ENCODE measurements at regions not wholly inside any gene's neighbourhood (a gene's known extent, or its start where the extent isn't known, plus 50 kb on each side); places are given as distances from the start of the nearest gene placed in this dataset.
A peak's percentile ranks its signal among the peaks of the same experiment; 100 is the strongest.

GRCh38 chr13:65633806-65634205 is 1596.3 kb downstream of the PCDH9 start:
- TF ChIP-seq CTCF (IDR thresholded peaks at IDR 0.05; ENCODE audit: insufficient read depth, low read length, poor library complexity, severe bottlenecking) (no peak), EZH2phosphoT487 (conservative IDR thresholded peaks at IDR 0.05; ENCODE audit: low read length) (no peak)
- no peaks in the 10 kb centered on the region for H3F3A ChIP-seq (ENCODE audit: insufficient read depth)
- H3K9me2 ChIP-seq (replicated peaks; ENCODE audit: insufficient read depth, low read length), result no peaks in the 10 kb centered on the region
- no peaks in the 10 kb centered on the region for H3K27me3 ChIP-seq (ENCODE audit: low read length)
- no peak overlapping the region for H3K27ac ChIP-seq (ENCODE audit: low read depth, low read length)
- no peaks in the 10 kb centered on the region for H4K20me1 ChIP-seq (ENCODE audit: low read depth, low read length)
- H2AFZ ChIP-seq (ENCODE audit: low read depth, low read length, severe bottlenecking), result no peak overlapping the region
- no peaks in the 10 kb centered on the region for H3K9me3 ChIP-seq (ENCODE audit: insufficient read depth, low read length)
- H3K4me3 ChIP-seq (ENCODE audit: insufficient read depth, low read length, poor library complexity, severe bottlenecking), result no peak overlapping the region
- no peaks in the 10 kb centered on the region for H3K79me2 ChIP-seq (ENCODE audit: insufficient read depth, low read length)
- H3K9ac ChIP-seq (ENCODE audit: low read length), result no peak overlapping the region
- no peaks in the 10 kb centered on the region for H3K36me3 ChIP-seq (ENCODE audit: low read length)
- no peak overlapping the region for H3K4me2 ChIP-seq (ENCODE audit: low read depth, low read length, poor library complexity, severe bottlenecking)

GRCh38 chr13:65631078-65631477 is 1599.1 kb downstream of the PCDH9 start:
- H3K79me2 ChIP-seq (ENCODE audit: insufficient read depth, low read length), result no peaks in the 10 kb centered on the region
- H3K9me3 ChIP-seq (ENCODE audit: insufficient read depth, low read length), result no peaks in the 10 kb centered on the region
- H4K20me1 ChIP-seq (ENCODE audit: low read depth, low read length), result no peaks in the 10 kb centered on the region
- no peaks in the 10 kb centered on the region for H3F3A ChIP-seq (ENCODE audit: insufficient read depth)
- H3K9me2 ChIP-seq (replicated peaks; ENCODE audit: insufficient read depth, low read length), result no peaks in the 10 kb centered on the region
- peak overlapping the region; percentile 83 for H2AFZ ChIP-seq (ENCODE audit: low read depth, low read length, severe bottlenecking)
- no peak overlapping the region for H3K9ac ChIP-seq (ENCODE audit: low read length)
- TF ChIP-seq EZH2phosphoT487 (conservative IDR thresholded peaks at IDR 0.05; ENCODE audit: low read length), result no peak
- TF ChIP-seq CTCF (IDR thresholded peaks at IDR 0.05; ENCODE audit: insufficient read depth, low read length, poor library complexity, severe bottlenecking), result no peak
- H3K36me3 ChIP-seq (ENCODE audit: low read length), result no peaks in the 10 kb centered on the region
- no peaks in the 10 kb centered on the region for H3K27me3 ChIP-seq (ENCODE audit: low read length)
- H3K4me3 ChIP-seq (ENCODE audit: insufficient read depth, low read length, poor library complexity, severe bottlenecking), result peak overlapping the region; percentile 20
- peak overlapping the region; percentile 48 for H3K4me2 ChIP-seq (ENCODE audit: low read depth, low read length, poor library complexity, severe bottlenecking)
- no peak overlapping the region for H3K27ac ChIP-seq (ENCODE audit: low read depth, low read length)

- Histone ChIP-seq H3K27me3 (ENCODE audit: low read length) (no peaks in the 10 kb centered on the region), H2AFZ (ENCODE audit: low read depth, low read length, severe bottlenecking) (peak overlapping the region; percentile 62), H3K36me3 (ENCODE audit: low read length) (no peaks in the 10 kb centered on the region), H3F3A (ENCODE audit: insufficient read depth) (no peaks in the 10 kb centered on the region), H3K9ac (ENCODE audit: low read length) (no peak overlapping the region), H3K9me2 (replicated peaks; ENCODE audit: insufficient read depth, low read length) (no peaks in the 10 kb centered on the region), H3K79me2 (ENCODE audit: insufficient read depth, low read length) (no peaks in the 10 kb centered on the region), H3K4me3 (ENCODE audit: insufficient read depth, low read length, poor library complexity, severe bottlenecking) (no peak overlapping the region), H3K9me3 (ENCODE audit: insufficient read depth, low read length) (no peaks in the 10 kb centered on the region), H4K20me1 (ENCODE audit: low read depth, low read length) (no peaks in the 10 kb centered on the region), H3K4me2 (ENCODE audit: low read depth, low read length, poor library complexity, severe bottlenecking) (no peak overlapping the region), H3K27ac (ENCODE audit: low read depth, low read length) (no peak overlapping the region)
- TF ChIP-seq EZH2phosphoT487 (conservative IDR thresholded peaks at IDR 0.05; ENCODE audit: low read length) (no peak), CTCF (IDR thresholded peaks at IDR 0.05; ENCODE audit: insufficient read depth, low read length, poor library complexity, severe bottlenecking) (no peak)
Observed at GRCh38 chr13:65629926-65630325, 1600.2 kb downstream of the PCDH9 start.

All from SU-DHL-6 (cell line).